Choroid plexus epithelial cell (primary cell): ENCODE measurements at regions not wholly inside any gene's neighbourhood (a gene's known extent, or its start where the extent isn't known, plus 50 kb on each side); places are given as distances from the start of the nearest gene placed in this dataset.
A peak's percentile ranks its signal among the peaks of the same experiment; 100 is the strongest.

Source experiments
- DNase-seq: peaks from one replicate; pipeline ENCODE4 v3.0.0-alpha.2; 2010; ENCODE audit warnings: low read depth
- H3K4me3 ChIP-seq: 2 replicates; pipeline ENCODE4 v1.5.1; 2011; ENCODE audit warnings: low read depth, mild to moderate bottlenecking, control low read depth, low read length, moderate library complexity
- TF ChIP-seq, protein P1 (sequence below): conservative IDR thresholded peaks from 2 replicates; pipeline ENCODE4 v1.5.1; 2011; ENCODE audit warnings: low read depth, mild to moderate bottlenecking, control low read depth, inconsistent platforms, low read length, moderate library complexity

- no peak overlapping the region for H3K4me3 ChIP-seq
- DNase-seq: no peak
- TF ChIP-seq, protein P1, sequence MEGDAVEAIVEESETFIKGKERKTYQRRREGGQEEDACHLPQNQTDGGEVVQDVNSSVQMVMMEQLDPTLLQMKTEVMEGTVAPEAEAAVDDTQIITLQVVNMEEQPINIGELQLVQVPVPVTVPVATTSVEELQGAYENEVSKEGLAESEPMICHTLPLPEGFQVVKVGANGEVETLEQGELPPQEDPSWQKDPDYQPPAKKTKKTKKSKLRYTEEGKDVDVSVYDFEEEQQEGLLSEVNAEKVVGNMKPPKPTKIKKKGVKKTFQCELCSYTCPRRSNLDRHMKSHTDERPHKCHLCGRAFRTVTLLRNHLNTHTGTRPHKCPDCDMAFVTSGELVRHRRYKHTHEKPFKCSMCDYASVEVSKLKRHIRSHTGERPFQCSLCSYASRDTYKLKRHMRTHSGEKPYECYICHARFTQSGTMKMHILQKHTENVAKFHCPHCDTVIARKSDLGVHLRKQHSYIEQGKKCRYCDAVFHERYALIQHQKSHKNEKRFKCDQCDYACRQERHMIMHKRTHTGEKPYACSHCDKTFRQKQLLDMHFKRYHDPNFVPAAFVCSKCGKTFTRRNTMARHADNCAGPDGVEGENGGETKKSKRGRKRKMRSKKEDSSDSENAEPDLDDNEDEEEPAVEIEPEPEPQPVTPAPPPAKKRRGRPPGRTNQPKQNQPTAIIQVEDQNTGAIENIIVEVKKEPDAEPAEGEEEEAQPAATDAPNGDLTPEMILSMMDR: no peak
Observed at GRCh38 chr10:90130321-90131086, 429.1 kb downstream of the KIF20B start.

DNA sequence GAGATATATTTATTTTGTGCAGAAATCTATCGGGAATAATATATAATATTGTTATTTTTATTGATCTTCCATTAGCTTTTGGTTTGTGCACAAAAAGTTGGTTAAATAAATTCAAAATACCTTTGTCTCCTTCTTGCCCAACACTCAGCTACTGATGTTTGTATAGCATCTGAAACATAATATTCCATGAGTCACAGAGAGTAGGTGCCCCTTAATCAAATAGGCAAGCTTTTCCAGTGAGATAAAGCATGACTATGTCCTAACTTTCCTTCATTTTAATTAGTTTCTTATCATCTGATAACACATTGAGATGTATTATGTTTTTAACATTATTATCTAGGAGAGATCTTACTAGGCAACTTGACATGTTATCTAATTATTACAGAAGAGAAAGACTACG lies 432.2 kb downstream of the KIF20B start:
- no peak for DNase-seq
- H3K4me3 ChIP-seq: no peak overlapping the region
- TF ChIP-seq, protein P1: no peak

DNA sequence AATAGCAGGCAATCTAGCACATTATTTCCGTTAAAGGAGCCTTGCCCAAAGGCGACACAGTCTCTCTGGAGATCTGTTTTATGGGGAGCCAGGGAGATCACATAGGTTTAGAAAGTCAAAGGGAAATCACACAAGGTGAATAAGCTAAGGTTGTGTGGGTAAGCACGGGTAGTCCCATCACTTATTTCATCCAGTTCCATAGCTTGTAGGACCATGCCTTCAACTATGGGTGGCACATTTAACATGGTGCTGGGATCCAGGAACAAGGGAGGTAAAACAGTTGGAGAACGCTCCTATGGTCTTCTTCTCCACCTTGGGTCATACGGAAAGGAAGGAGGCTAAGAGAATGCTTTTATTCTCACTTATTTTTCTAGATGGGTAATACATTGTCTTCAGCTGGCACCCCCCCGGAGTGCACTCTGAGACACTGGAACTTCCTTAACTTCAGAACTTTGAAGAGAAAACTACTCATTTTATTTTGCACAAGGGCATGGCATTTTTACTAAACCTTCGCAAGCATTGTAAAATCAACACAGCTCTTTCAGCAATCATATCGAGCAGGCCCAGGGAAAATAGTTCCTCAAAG lies 435.4 kb downstream of the KIF20B start:
- peak; percentile 39 for DNase-seq
- H3K4me3 ChIP-seq: no peak overlapping the region
- TF ChIP-seq, protein P1: no peak

DNA sequence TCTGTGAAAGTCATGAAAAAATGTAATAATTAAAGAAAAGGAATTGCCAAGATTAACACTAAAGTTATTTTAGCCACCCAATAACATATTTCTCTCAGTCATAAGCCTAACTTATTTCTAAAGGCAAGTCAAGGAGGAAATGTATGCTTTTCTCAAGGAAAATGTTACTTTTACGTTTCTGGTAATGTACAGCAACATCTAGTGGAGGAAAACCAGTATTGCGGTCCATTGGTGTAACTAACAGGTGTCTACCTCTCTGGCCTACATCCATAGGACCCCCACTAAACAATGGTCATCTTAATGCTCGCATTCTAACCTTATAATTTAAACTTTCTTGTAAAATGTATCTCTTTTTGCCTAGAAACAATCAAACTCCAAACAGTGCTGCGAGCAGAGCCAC lies 437.5 kb downstream of the KIF20B start:
- TF ChIP-seq, protein P1: peak; percentile 65

DNA sequence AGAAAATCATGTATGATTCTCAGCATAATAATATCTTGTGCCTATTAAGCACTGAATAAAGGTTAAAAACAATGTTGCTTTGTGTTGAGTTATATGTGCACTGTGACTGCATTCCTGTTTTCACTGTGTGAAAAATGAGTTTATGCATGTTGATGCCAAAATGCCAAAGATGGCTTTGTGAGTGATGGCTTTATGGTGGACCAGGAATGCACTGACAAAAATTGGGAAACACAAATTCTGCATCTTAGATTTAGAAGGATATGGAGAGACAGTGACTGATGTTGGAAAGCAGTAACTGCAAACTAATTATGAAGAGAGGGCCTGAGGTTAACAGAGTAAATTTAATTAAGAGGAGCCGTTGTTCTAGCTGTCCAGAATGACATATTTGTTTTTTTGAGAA lies 440.4 kb downstream of the KIF20B start:
- H3K4me3 ChIP-seq: no peak overlapping the region
- DNase-seq: no peak
- TF ChIP-seq, protein P1: no peak

More for the DNA sequence above, 437.5 kb downstream of the KIF20B start:
- peak; percentile 50 for DNase-seq
- no peak overlapping the region for H3K4me3 ChIP-seq

DNA sequence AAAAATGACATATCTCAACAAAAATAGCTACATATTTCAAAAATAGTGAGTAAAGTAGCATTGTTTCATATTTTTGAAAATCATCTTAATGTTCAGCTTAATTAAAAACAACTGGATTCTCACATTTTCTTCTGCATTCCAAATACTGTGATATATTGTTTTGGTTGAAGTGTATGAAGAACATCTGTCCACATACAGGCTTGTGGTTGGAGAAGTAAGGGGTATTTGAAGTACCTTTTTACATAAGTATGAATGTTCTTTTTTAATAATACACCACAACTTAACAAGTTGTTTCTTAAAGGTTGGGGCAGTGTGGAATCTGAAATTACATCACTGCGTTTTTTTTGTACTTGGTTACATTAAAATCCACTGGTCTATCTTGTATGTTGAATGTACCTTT lies 442.5 kb downstream of the KIF20B start:
- TF ChIP-seq, protein P1: no peak
- no peak for DNase-seq
- H3K4me3 ChIP-seq: no peak overlapping the region
